ENCODE measurements at regions not wholly inside any gene's neighbourhood (a gene's known extent, or its start where the extent isn't known, plus 50 kb on each side); places are given as distances from the start of the nearest gene placed in this dataset.

DNA sequence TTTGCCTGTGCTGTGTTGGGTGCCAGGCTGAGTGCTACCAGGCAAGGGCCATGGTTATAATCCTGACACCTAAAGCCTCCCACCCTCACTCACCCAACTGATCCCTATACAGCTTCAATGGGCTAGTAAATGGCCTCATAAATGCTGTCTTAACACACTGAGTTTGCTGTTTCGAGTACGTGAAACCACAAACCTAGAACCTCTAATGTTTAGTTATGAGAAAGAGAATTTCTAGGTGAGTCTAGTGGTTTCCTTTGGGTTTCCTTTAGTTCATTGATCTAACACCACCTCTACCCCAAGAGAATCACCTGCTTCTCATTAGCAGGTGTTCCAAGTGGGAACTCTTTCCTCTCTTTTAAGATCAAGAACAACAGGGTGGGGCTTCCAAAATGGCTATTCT, 172.0 kb downstream of the MC4R start:
- 100% methylated on average over 2 of the region's 2 CpGs for WGBS
- no peak overlapping the region for H3K4me3 ChIP-seq
- no peaks in the 10 kb centered on the region for H3K36me3 ChIP-seq
- H3K9me3 ChIP-seq, result no peaks in the 10 kb centered on the region
- no peaks in the 10 kb centered on the region for H3K27me3 ChIP-seq
- no peak for DNase-seq (ENCODE audit: extremely low spot score)
- intact Hi-C loops (cut with DNase I), result no loop called here
- no peak overlapping the region for H3K27ac ChIP-seq (replicated peaks in 1 of 4)
- H3K4me1 ChIP-seq, result peaks cover 0 to 20% (median 3%) of the 10 kb centered on the region in 4 donors
- TF ChIP-seq EP300 (IDR thresholded peaks at IDR 0.05), result no peak

DNA sequence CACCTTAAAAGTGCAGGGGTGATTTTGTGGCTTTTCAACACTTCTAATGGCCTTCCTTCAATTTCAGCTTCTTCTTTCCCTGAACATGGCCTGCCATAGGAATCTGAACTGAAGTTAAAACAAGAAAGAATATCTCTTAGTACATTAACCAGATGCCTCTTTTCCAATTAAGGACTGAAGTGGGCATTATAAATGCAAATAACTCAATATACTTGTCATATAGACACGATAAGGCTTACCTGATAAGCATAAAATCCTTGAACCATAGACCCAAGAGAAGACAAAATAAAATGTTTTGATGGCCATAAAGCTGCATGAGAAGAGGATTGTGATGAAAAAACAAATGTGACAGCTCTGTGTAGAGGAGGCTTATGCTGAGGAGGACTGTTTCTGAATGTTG, 173.1 kb downstream of the MC4R start:
- intact Hi-C loops (cut with DNase I), result no loop called here
- WGBS, result 97% methylated on average over 1 of the region's 1 CpG
- H3K4me3 ChIP-seq, result no peak overlapping the region
- no peak for DNase-seq (ENCODE audit: extremely low spot score)
- H3K27ac ChIP-seq (replicated peaks in 1 of 4), result no peak overlapping the region
- no peaks in the 10 kb centered on the region for H3K27me3 ChIP-seq
- no peaks in the 10 kb centered on the region for H3K9me3 ChIP-seq
- TF ChIP-seq CTCF (IDR thresholded peaks at IDR 0.05) (no peak), POLR2AphosphoS5 (IDR thresholded peaks at IDR 0.05) (no peak), POLR2A (IDR thresholded peaks at IDR 0.05; ENCODE audit: low read depth) (no peak)
- H3K36me3 ChIP-seq, result no peaks in the 10 kb centered on the region
- peaks cover 0 to 30% (median 10%) of the 10 kb centered on the region in 4 donors for H3K4me1 ChIP-seq

- no peak for DNase-seq (ENCODE audit: extremely low spot score)
- intact Hi-C loops (cut with DNase I), result no loop called here
- TF ChIP-seq CTCF (IDR thresholded peaks at IDR 0.05) (no peak), EP300 (IDR thresholded peaks at IDR 0.05) (no peak), POLR2A (IDR thresholded peaks at IDR 0.05; ENCODE audit: low read depth) (no peak), POLR2AphosphoS5 (IDR thresholded peaks at IDR 0.05) (no peak)
Measured at GRCh38 chr18:60197671-60198462, 174.7 kb downstream of the MC4R start.

DNA sequence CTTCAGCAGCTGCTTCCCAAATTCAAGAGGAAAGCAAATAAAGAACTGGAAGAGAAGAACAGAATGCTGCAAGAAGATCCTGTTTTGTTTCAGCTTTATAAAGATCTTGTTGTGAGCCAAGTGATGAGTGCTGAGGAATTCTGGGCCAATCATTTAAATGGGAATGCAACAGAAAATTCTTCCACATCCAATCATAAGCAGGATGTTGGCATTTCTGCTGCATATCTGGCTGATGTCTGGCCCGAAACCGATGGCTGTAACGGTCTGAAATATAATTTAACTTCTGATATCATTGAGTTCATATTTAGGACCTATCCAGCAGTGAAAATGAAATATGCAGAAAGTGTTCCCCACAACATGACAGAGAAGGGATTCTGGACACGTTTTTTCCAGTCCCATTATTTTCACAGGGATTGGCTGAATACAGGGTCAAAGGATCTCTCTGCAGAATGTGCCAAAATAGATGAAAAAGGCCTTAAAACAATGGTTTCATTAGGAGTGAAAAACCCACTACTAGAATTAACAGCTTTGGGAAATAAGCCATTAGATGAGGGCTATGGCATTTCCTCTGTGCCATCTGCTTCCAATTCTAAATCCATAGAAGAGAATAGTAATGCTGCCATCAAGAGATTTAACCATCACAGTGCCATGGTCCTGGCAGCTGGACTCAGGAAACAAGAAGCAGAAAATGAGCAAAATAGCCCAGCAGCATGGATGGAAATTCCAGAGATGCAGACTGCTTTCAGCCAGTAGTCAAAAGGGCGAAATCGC, 175.6 kb downstream of the MC4R start:
- Histone ChIP-seq H3K4me3 (no peak overlapping the region), H3K27ac (replicated peaks in 1 of 4) (no peak overlapping the region), H3K36me3 (no peaks in the 10 kb centered on the region), H3K4me1 (peaks cover 0 to 32% (median 10%) of the 10 kb centered on the region in 4 donors), H3K9me3 (no peaks in the 10 kb centered on the region), H3K27me3 (no peaks in the 10 kb centered on the region)
- DNase-seq (ENCODE audit: extremely low spot score), result no peak
- 56% methylated on average over 6 of the region's 6 CpGs for WGBS
- TF ChIP-seq POLR2A (IDR thresholded peaks at IDR 0.05; ENCODE audit: low read depth), result no peak
- no peak for TF ChIP-seq EP300 (IDR thresholded peaks at IDR 0.05)
- no peak for TF ChIP-seq POLR2AphosphoS5 (IDR thresholded peaks at IDR 0.05)
- TF ChIP-seq CTCF (IDR thresholded peaks at IDR 0.05), result no peak
- intact Hi-C loops (cut with DNase I), result no loop called here

More at GRCh38 chr18:60197671-60198462, 174.7 kb downstream of the MC4R start:
- Histone ChIP-seq H3K27ac (replicated peaks in 1 of 4) (no peak overlapping the region), H3K27me3 (no peaks in the 10 kb centered on the region), H3K36me3 (no peaks in the 10 kb centered on the region), H3K4me3 (no peak overlapping the region), H3K9me3 (no peaks in the 10 kb centered on the region), H3K4me1 (peaks cover 0 to 32% (median 10%) of the 10 kb centered on the region in 4 donors)
- WGBS, result 60% methylated on average over 3 of the region's 3 CpGs

GRCh38 chr18:60193780-60194179, 178.8 kb downstream of the MC4R start:
- Histone ChIP-seq H3K4me1 (peaks cover 0 to 38% (median 21%) of the 10 kb centered on the region in 4 donors), H3K4me3 (no peak overlapping the region), H3K27ac (replicated peaks in 1 of 4) (no peak overlapping the region), H3K9me3 (no peaks in the 10 kb centered on the region), H3K36me3 (no peaks in the 10 kb centered on the region), H3K27me3 (no peaks in the 10 kb centered on the region)
- WGBS, result 63% methylated on average over 1 of the region's 1 CpG
- TF ChIP-seq EP300 (IDR thresholded peaks at IDR 0.05) (no peak), POLR2A (IDR thresholded peaks at IDR 0.05; ENCODE audit: low read depth) (no peak), POLR2AphosphoS5 (IDR thresholded peaks at IDR 0.05) (no peak), CTCF (IDR thresholded peaks at IDR 0.05) (no peak)
- DNase-seq (ENCODE audit: extremely low spot score), result no peak
- intact Hi-C loops (cut with DNase I), result no loop called here
